ENCODE measurements at regions not wholly inside any gene's neighbourhood (a gene's known extent, or its start where the extent isn't known, plus 50 kb on each side); places are given as distances from the start of the nearest gene placed in this dataset.

- ATAC-seq (no peak), FAIRE-seq (no peak), DNase-seq (ENCODE audit: low spot score) (no peak)
- no peaks in the 10 kb centered on the region; a peak in 1 of 5 replicates for H3K27me3 ChIP-seq (ENCODE audit: control insufficient read depth in 1 of 2, insufficient read depth in 2 of 2, low read length in 2 of 2)
- TF ChIP-seq ISX (CRISPR knock-in tag; conservative IDR thresholded peaks at IDR 0.05) (no peak), ZNF703 (CRISPR knock-in tag; IDR thresholded peaks at IDR 0.05; ENCODE audit: borderline replicate concordance) (no peak), MEF2D (CRISPR knock-in tag; IDR thresholded peaks at IDR 0.05) (no peak), MED1 (CRISPR knock-in tag; IDR thresholded peaks at IDR 0.05) (no peak), ETS1 (CRISPR knock-in tag; IDR thresholded peaks at IDR 0.05) (no peak), ZNF138 (CRISPR knock-in tag; IDR thresholded peaks at IDR 0.05; ENCODE audit: low read depth) (no peak), ZNF770 (CRISPR knock-in tag; IDR thresholded peaks at IDR 0.05) (no peak), KDM5A (IDR thresholded peaks at IDR 0.05; ENCODE audit: borderline replicate concordance, low read length) (no peak), ZBTB4 (CRISPR knock-in tag; IDR thresholded peaks at IDR 0.05; ENCODE audit: borderline replicate concordance) (no peak), PBX2 (CRISPR knock-in tag; IDR thresholded peaks at IDR 0.05) (no peak)
- peaks cover 82% of the 10 kb centered on the region for H3K9me3 ChIP-seq (ENCODE audit: low read length)
- WGBS (ENCODE audit: low lambda C conversion rate): 23% methylated on average over 3 of the region's 3 CpGs
- intact Hi-C loops (cut with micrococcal nuclease; ENCODE audit: unreplicated experiment) (no loop called here), in situ Hi-C loops (cut with HindIII; ENCODE audit: extremely low pct_ligation_motif_present, low pct_unique_long_range_greater_than_20kb) (no loop called here)
- H3K27ac ChIP-seq (ENCODE audit: extremely low read length, insufficient read depth, low read length): no peak overlapping the region
- no peak overlapping the region for H2AFZ ChIP-seq (ENCODE audit: low read length)
- no peak overlapping the region for H3K4me3 ChIP-seq (replicated peaks in 1 of 3; ENCODE audit: insufficient read depth in 1 of 3, low read depth in 2 of 3, low read length in 3 of 3)
- no peak overlapping the region for H3K4me2 ChIP-seq (ENCODE audit: low read depth, low read length)
- H3K9ac ChIP-seq (ENCODE audit: insufficient read depth, low read depth, low read length): no peak overlapping the region
- H3K4me1 ChIP-seq (ENCODE audit: insufficient read depth, low read length): no peaks in the 10 kb centered on the region
- CTCF ChIA-PET (ENCODE audit: low intra/inter-chr PET ratio, low total read pairs): no interaction called here
- BruUV-seq (replicated peaks): no TSS peak
- POLR2A ChIA-PET: no interaction called here
- H3K79me2 ChIP-seq (ENCODE audit: insufficient read depth, low read length): no peaks in the 10 kb centered on the region
- no peaks in the 10 kb centered on the region for H4K20me1 ChIP-seq (ENCODE audit: insufficient read depth, low read length)
- no peaks in the 10 kb centered on the region for H3K36me3 ChIP-seq (replicated peaks in 1 of 2; ENCODE audit: control insufficient read depth in 1 of 2, insufficient read depth in 2 of 2, low read length in 2 of 2)
Observed at GRCh38 chr3:176412771-176413170, 784.5 kb downstream of the TBL1XR1 start.
